Endodermal cell (in vitro differentiated cells): ENCODE measurements at regions not wholly inside any gene's neighbourhood (a gene's known extent, or its start where the extent isn't known, plus 50 kb on each side); places are given as distances from the start of the nearest gene placed in this dataset.

ENCODE experiments used
- DNase-seq: peaks from one replicate; pipeline ENCODE4 v3.0.0-alpha.2; 2017
- H3K27ac ChIP-seq: 2 replicates; pipeline ENCODE4 v1.5.1; 2013; ENCODE audit warnings: mild to moderate bottlenecking, low read depth, low read length, moderate library complexity
- H3K27me3 ChIP-seq: 2 replicates; pipeline ENCODE4 v1.6.1; 2013; ENCODE audit warnings: mild to moderate bottlenecking, low read length, moderate library complexity; ENCODE audit not compliant: insufficient read depth, control insufficient read depth, poor library complexity, severe bottlenecking
- H3K36me3 ChIP-seq: 2 replicates; pipeline ENCODE4 v1.7.0; 2013; ENCODE audit warnings: mild to moderate bottlenecking, low read length, moderate library complexity; ENCODE audit not compliant: control insufficient read depth, insufficient read depth
- H3K4me1 ChIP-seq: one replicate; pipeline ENCODE4 v1.7.0; 2013; ENCODE audit warnings: low read length; ENCODE audit not compliant: control insufficient read depth, insufficient read depth
- H3K4me3 ChIP-seq: 2 replicates; pipeline ENCODE4 v1.5.1; 2013; ENCODE audit warnings: mild to moderate bottlenecking, low read length, moderate library complexity
- H3K9ac ChIP-seq: 2 replicates; pipeline ENCODE4 v1.6.1; 2013; ENCODE audit warnings: mild to moderate bottlenecking, low read length, moderate library complexity; ENCODE audit not compliant: poor library complexity, severe bottlenecking; ENCODE audit errors: extremely low read depth
- H3K9me3 ChIP-seq: 2 replicates; pipeline ENCODE4 v1.6.1; 2013; ENCODE audit warnings: mild to moderate bottlenecking, low read length, moderate library complexity; ENCODE audit not compliant: control insufficient read depth
- H3K27ac Mint-ChIP-seq: 2 replicates; pipeline ENCODE4 v1.8.0; 2020; ENCODE audit warnings: mixed read lengths
- H3K27me3 Mint-ChIP-seq: 2 replicates; pipeline ENCODE4 v1.8.0; 2021; ENCODE audit warnings: mild to moderate bottlenecking, mixed read lengths; ENCODE audit not compliant: insufficient read depth
- H3K36me3 Mint-ChIP-seq: 2 replicates; pipeline ENCODE4 v1.8.0; 2020; ENCODE audit warnings: low read depth, mixed read lengths
- H3K4me1 Mint-ChIP-seq: 2 replicates; pipeline ENCODE4 v1.8.0; 2020; ENCODE audit warnings: mixed read lengths
- H3K4me3 Mint-ChIP-seq: 2 replicates; pipeline ENCODE4 v1.8.0; 2020; ENCODE audit warnings: mild to moderate bottlenecking, moderate library complexity, mixed read lengths
- H3K9me3 Mint-ChIP-seq: 2 replicates; pipeline ENCODE4 v1.8.0; 2020; ENCODE audit warnings: mild to moderate bottlenecking, mixed read lengths
- WGBS, 2 experiments: methylation state at CpG; one replicate each; pipeline versions ENCODE4 v1.1.5 to v1.1.7; 2013; ENCODE audit warnings: missing lambda C conversion rate in 2 of 2, mixed read lengths in 1 of 2; ENCODE audit not compliant: insufficient coverage in 1 of 2, insufficient read length in 1 of 2; 5-methylcytosine and 5-hydroxymethylcytosine counted together
- TF ChIP-seq, protein P1 (sequence below): fragments of 200-600 bp; sonication (generic); conservative IDR thresholded peaks from 2 replicates; pipeline ENCODE4 v1.5.0; 2021; ENCODE audit warnings: antibody characterized with exemption, mild to moderate bottlenecking

DNA sequence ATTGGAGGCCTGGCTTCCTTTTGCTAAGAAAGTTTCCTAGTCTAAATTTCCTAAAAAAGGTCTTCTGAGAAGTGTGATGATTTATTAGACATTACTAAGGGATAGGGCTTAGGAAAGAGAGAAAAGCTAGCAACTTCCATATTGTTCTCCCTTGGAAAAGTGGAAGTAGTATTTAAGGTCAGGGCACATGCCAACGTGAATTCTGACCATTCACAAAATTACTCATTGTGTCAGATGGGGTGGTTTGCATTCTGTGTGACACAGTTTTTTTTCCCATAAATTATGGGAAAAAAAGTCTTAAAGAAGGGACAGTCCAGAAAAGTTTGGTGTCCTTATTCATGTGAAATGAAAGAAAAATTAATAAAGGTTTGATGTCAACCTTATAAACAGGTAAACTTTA, 110.0 kb upstream of the ARRDC3 start:
- Histone ChIP-seq H3K9ac (no peak overlapping the region), H3K9me3 (no peaks in the 10 kb centered on the region), H3K27me3 (peaks cover 11% of the 10 kb centered on the region), H3K36me3 (no peaks in the 10 kb centered on the region), H3K4me1 (peaks cover 8% of the 10 kb centered on the region), H3K27ac (no peak overlapping the region), H3K4me3 (no peak overlapping the region)
- Mint-ChIP-seq H3K4me3 (no peak overlapping the region), H3K36me3 (no peaks in the 10 kb centered on the region), H3K9me3 (no peaks in the 10 kb centered on the region), H3K27me3 (peaks cover 5% of the 10 kb centered on the region), H3K27ac (no peak overlapping the region), H3K4me1 (peaks cover 26% of the 10 kb centered on the region)
- 100% methylated on average over 1 of the region's 1 CpG; no CpG with 5 or more reads in 1 of the 2 experiments for WGBS, 2 experiments
- no peak for DNase-seq
- TF ChIP-seq, protein P1, sequence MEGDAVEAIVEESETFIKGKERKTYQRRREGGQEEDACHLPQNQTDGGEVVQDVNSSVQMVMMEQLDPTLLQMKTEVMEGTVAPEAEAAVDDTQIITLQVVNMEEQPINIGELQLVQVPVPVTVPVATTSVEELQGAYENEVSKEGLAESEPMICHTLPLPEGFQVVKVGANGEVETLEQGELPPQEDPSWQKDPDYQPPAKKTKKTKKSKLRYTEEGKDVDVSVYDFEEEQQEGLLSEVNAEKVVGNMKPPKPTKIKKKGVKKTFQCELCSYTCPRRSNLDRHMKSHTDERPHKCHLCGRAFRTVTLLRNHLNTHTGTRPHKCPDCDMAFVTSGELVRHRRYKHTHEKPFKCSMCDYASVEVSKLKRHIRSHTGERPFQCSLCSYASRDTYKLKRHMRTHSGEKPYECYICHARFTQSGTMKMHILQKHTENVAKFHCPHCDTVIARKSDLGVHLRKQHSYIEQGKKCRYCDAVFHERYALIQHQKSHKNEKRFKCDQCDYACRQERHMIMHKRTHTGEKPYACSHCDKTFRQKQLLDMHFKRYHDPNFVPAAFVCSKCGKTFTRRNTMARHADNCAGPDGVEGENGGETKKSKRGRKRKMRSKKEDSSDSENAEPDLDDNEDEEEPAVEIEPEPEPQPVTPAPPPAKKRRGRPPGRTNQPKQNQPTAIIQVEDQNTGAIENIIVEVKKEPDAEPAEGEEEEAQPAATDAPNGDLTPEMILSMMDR = no peak

DNA sequence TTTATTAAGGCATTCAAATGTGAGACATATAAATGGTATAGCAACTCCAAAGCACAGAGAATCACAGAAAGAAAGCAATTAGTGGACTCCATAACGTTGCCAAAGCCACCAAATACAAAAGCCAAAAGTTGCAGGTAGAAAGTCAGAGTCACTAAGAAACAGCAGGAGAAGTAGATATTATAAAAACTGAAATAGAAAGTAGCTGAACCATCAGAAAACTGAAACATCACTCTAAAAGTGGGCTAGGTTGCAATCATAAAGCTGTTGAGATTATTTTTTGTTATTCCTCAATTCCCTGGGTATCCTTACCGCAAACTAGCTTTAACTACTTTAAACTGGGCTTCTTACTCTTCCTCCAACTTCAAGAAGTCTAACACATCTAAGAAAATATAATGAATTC, 108.1 kb upstream of the ARRDC3 start:
- Histone ChIP-seq H3K9me3 (peaks cover 8% of the 10 kb centered on the region), H3K9ac (no peak overlapping the region), H3K4me1 (peaks cover 20% of the 10 kb centered on the region), H3K4me3 (no peak overlapping the region), H3K27ac (no peak overlapping the region), H3K36me3 (no peaks in the 10 kb centered on the region), H3K27me3 (peaks cover under 1% of the 10 kb centered on the region)
- 90 to 100% methylated on average over 1 to 2 of the region's 2 CpGs for WGBS, 2 experiments
- no peaks in the 10 kb centered on the region for H3K36me3 Mint-ChIP-seq
- DNase-seq = no peak
- no peaks in the 10 kb centered on the region for H3K27me3 Mint-ChIP-seq
- H3K4me1 Mint-ChIP-seq = peaks cover 40% of the 10 kb centered on the region
- H3K9me3 Mint-ChIP-seq = no peaks in the 10 kb centered on the region
- TF ChIP-seq, protein P1 = no peak
- no peak overlapping the region for H3K4me3 Mint-ChIP-seq
- H3K27ac Mint-ChIP-seq = no peak overlapping the region

DNA sequence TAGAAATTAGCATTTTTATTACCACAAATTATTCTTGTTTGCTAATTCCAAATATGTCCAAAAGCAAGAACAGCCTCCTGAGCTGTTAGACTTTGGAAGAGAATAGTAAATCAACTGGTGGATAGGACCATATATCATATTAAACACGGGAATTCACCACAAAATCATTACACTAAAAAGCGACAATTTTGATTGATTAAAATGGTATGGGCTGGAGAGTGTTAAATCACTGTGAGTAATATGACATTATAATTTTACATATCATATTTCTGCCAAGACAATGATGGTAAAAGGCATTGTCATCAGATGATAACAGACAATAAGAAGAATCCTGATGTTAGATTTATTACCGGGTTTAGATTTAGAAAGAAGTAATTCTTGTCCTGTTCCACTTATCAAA, 107.2 kb upstream of the ARRDC3 start:
- H3K27ac ChIP-seq = no peak overlapping the region

More for the DNA sequence above, 107.2 kb upstream of the ARRDC3 start:
- DNase-seq = no peak
- H3K27ac Mint-ChIP-seq = no peak overlapping the region
- no peak overlapping the region for H3K4me3 Mint-ChIP-seq
- H3K4me1 Mint-ChIP-seq = peaks cover 33% of the 10 kb centered on the region
- no peaks in the 10 kb centered on the region for H3K9me3 Mint-ChIP-seq
- H3K36me3 ChIP-seq = no peaks in the 10 kb centered on the region
- WGBS, 2 experiments = 96 to 100% methylated on average over 1 of the region's 3 CpGs
- H3K36me3 Mint-ChIP-seq = no peaks in the 10 kb centered on the region
- peaks cover 15% of the 10 kb centered on the region for H3K4me1 ChIP-seq
- H3K27me3 Mint-ChIP-seq = no peaks in the 10 kb centered on the region
- peaks cover 14% of the 10 kb centered on the region for H3K9me3 ChIP-seq
- TF ChIP-seq, protein P1 = no peak
- H3K27me3 ChIP-seq = no peaks in the 10 kb centered on the region
- H3K4me3 ChIP-seq = no peak overlapping the region
- no peak overlapping the region for H3K9ac ChIP-seq
